GM21723 (cell line): ENCODE measurements at regions not wholly inside any gene's neighbourhood (a gene's known extent, or its start where the extent isn't known, plus 50 kb on each side); places are given as distances from the start of the nearest gene placed in this dataset.

Source experiments
- ATAC-seq: cut with Tn5 transposase; IDR thresholded peaks from one replicate; pipeline ENCODE4 v1.9.1; 2021; ENCODE audit warnings: mild to moderate bottlenecking, moderate library complexity; ENCODE audit not compliant: unreplicated experiment

GRCh38 chr9:88691091-88691490 is 156.1 kb downstream of the NXNL2 start:
- ATAC-seq: no peak

- no peak for ATAC-seq
These were observed 156.8 kb downstream of the NXNL2 start for GRCh38 chr9:88691811-88692210.

- ATAC-seq: no peak
These were observed 157.8 kb downstream of the NXNL2 start for GRCh38 chr9:88692827-88693226.

DNA sequence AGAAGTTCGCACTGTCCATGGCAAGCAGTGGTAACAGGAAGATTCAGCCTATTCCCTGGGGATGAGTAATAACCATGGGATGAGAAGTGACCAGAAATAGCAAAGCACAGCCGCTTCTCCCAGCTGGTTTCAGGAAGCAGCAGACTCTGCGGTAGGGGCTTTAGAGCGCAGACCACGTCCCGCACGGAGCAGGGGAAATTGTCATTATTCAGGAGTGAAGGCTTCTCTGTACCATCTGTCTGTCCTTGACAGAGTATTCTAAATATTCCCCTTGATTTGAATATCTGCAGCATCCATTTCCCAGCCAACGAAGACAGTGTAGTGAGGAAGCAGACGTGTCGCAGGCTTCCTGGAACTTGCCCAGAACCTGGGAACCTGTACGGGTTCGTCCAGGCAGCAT is 159.6 kb downstream of the NXNL2 start:
- ATAC-seq: no peak

DNA sequence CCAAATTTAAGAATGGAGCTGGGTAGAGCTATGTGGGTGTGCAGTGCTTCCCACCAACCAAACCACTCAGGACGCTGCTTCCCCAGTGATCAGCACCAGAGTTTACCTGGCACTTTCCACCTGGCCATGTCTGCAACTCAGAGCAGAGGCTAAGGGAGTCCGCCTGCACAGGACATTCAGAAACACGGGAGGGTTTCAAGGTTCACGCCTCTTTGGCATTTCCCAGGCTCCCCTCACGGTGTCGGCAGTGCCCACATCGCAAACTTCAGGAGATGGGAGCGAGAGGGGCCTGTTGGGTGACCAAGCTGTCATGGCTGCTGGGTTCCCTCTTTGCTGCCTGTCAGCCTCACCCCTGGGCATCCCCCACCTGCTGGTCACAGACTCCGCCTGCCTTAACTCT is 161.5 kb downstream of the NXNL2 start:
- no peak for ATAC-seq

DNA sequence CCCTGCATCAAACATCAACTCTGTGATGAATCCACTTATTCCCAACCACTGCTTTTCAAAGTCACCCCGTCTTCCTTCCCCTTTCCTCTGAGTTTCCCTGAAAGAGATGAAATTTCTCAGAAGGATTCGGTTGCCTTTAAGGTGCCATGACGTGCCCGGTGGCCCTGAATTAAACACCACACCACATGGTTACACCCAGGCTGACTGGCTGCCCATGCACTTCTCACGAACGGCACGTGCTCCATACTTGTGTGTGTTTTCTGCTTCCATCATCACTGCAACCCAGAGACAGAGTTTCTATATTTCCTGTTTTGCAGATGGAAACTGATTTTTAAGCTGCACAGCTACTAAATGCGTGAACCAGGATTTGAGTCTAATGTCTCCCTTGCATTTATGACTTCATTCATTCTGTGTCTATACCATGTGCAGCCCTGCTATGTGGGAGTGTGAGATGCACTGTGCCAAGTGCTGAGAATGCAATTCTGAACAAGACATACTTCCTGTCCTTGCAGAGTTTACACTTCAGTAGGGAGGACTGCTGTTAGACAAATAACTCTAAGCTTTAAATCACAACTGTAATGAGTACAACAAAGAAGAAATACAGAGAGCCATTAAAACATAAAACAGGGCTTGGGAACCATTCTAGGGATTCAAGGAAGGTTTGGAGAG is 162.9 kb downstream of the NXNL2 start:
- ATAC-seq: no peak

GRCh38 chr9:88702985-88703384 is 168.0 kb downstream of the NXNL2 start:
- no peak for ATAC-seq

- ATAC-seq: no peak
These were observed 171.5 kb downstream of the NXNL2 start for GRCh38 chr9:88706193-88707113.

DNA sequence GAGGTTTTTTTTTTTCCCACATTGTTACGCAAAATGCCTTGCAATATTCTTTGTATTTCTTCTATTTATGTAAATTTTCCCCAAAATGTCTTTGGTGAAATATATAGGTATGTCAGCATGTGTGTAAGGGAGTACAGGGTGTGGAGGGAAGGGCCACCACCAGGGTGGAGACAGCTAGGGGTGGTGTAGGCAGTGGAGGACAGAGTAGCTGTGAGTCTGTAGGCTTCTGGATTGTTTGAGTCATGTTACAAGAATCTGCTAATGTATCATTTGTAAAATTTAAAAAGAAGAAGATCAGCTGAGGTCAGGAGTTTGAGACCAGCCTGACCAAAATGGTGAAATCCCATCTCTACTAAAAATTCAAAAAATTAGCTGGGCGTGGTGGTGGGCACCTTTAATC is 175.5 kb downstream of the NXNL2 start:
- no peak for ATAC-seq

GRCh38 chr9:88711719-88712118 is 176.7 kb downstream of the NXNL2 start:
- no peak for ATAC-seq

GRCh38 chr9:88712484-88712883 is 177.5 kb downstream of the NXNL2 start:
- ATAC-seq: no peak

- ATAC-seq: no peak
These were observed 178.0 kb downstream of the NXNL2 start for GRCh38 chr9:88713010-88713409.

DNA sequence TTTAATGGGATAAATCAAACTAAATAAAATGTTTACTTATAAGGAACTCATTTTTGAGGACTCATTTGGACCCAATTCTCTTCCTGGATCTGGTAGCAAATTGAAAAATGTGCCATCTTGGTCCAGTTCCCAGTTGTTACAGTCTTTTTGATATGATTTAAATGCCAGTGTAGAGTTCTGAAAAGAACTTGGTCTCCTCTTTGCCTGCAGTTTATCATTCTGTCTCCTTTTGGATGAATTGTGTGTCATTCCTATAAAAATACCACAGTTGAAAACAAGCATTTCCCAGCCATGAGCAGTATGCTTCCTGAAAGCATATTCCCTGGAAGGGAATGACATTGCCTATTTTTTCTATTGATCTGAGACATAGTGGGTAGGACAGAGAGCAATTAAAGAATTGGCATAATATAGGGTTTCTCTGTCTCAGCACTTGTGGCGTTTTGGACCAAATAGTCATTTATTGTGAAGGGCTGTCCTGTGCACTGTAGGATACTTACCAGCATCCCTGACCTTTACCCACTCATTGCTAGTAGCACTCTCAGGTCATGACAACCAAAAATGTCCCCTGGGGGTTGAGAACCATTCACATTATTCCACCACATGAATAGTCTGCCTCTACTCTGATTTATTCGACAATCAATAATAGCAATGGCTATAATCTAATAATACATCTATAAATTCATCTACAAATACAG is 181.8 kb downstream of the NXNL2 start:
- ATAC-seq: no peak

- no peak for ATAC-seq
These were observed 186.0 kb downstream of the NXNL2 start for GRCh38 chr9:88721025-88721424.

DNA sequence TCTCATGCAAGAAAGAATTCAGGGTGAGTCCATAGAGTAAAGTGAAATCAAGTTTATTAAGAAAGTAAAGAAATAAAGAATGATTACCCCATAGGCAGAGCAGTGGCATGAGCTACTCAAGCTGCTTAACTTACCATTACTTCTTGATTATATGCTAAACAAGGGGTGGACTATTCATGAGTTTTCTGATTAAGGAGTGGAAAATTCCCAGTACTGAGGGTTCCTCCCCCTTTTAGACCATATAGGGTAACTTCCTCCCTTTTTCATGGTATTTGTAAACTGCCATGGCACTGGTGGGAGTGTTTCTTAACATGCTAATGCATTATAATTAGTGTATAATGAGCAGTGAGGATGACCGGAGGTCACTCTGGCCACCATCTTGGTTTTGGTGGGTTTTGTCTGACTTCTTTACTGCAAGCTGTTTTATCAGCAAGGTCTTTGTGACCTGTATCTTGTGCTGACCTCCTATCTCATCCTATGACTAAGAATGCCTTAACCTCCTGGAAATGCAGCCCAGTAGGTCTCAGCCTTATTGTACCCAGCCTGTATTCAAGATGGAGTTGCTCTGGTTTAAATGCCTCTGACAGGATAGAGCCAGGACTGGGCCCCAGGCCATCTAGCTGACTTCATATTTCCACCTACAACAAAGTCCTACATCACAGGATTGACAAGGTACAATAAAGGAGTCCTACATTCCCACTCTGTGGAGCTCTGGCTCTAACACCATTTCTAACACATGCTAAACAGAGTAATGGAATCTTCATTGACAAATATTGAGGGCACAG is 186.7 kb downstream of the NXNL2 start:
- ATAC-seq: no peak

DNA sequence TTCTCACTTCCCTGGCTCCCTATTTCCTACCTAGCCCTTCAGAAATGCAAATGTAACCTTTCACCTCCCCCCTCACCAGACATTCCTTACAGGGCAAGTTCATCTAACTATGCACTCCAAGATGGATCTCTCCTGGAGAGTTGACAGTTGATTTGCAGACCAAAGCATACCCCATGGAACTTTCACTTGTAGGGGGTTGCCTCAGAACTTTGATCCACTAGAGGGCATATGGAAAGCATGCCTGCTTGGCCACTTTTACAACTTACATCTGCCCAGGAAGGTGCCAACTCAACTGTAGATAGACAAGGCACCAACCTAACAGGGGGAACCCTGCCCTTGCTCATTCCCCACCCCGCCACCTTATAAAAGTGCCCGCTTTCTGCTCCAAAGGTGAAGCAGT is 187.8 kb downstream of the NXNL2 start:
- ATAC-seq: no peak

- no peak for ATAC-seq
These were observed 188.8 kb downstream of the NXNL2 start for GRCh38 chr9:88723751-88724150.

DNA sequence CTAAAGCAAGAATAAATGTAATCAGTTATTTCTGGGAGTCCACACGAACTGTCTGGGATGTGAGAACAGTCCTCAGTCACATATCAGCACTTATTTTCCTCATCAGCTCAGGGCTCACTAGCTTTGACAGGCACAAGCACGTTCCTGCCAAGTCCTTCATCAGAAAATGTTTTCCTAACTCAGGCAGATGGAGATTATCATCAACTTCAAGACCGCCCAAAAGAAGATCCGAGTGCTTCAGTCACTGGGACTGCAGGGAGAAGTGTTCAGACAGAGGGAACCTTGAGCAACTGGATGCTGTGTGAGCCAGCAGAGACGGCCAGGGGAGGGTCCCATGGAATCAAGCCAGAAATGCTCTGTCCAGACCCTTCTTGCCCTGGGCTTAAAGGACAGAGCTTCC is 189.4 kb downstream of the NXNL2 start:
- no peak for ATAC-seq

DNA sequence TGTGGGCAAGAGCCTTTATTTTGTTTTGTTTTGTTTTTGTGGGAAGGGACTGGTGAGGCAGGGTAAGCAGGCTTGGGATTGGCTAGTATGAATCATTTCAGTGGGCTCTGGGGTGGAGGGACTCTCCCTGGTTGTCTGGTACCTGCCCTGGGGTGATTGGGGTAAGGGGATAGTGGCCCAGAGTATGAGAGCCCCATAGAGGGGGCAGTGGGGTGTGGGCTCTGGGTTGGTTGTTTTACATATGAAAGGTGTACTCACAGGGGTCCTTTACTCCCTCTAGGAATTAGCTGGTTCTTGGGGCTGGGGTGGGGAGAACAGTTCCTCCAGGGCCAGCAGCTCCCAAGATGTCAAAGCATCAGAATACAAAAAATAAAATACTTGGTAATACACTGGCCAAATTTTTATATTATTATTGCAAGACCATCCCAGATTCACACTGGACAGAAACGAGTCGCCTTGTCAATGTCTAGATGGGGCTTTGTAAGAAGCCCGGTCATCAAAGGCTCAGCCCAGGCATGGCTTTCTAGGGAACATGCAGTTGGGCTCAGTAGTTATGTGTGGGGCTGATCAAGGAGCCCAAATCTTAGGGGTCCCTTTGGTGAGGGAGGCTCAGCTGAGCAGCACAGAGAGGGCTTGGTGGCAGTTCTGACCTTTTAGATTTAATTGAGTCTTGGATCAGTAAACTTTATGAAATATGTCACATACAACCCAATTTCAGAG is 190.5 kb downstream of the NXNL2 start:
- ATAC-seq: no peak

DNA sequence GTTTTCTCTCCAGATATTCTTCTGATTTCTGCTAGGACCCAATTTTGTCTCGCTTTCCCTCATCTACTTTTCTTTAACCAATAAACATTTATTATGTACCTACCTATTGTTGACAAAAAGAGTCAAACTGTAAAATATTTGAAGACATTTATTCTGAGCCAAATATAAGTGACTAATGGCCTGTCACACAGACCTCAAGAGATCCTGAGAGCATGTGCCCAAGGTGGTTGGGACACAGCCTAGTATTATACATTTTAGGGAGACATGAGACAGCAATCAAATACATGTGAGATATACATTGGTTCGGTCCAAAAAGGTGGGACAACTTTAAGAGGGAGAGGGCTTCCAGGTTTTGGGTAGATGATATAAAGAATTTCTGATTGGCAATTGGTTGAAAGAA is 191.8 kb downstream of the NXNL2 start:
- no peak for ATAC-seq
